Prostate gland (tissue), 2 donors: ENCODE measurements at regions not wholly inside any gene's neighbourhood (a gene's known extent, or its start where the extent isn't known, plus 50 kb on each side); places are given as distances from the start of the nearest gene placed in this dataset.

Source experiments
- POLR2A ChIP-seq: fragments of 450-650 bp; IDR thresholded peaks from one replicate; pipeline ENCODE4 v1.6.1; 2016; ENCODE audit warnings: antibody characterized with exemption, mild to moderate bottlenecking
- POLR2AphosphoS5 ChIP-seq: sonication (generic); formaldehyde crosslinking; IDR thresholded peaks from one replicate; pipeline ENCODE4 v1.6.1; 2017; ENCODE audit warnings: antibody characterized with exemption
- TF ChIP-seq, protein P1 (sequence below), 4 experiments: fragments of 200-600 bp in 2 of 4; fragments of 450-650 bp in 2 of 4; sonication (generic) in 2 of 4; IDR thresholded peaks; 1 replicate in 3 of 4; 2 replicates in 1 of 4; pipeline ENCODE4 v1.5.1; 2016 to 2019; ENCODE audit warnings: antibody characterized with exemption in 4 of 4, mild to moderate bottlenecking in 2 of 4, moderate library complexity in 2 of 4

DNA sequence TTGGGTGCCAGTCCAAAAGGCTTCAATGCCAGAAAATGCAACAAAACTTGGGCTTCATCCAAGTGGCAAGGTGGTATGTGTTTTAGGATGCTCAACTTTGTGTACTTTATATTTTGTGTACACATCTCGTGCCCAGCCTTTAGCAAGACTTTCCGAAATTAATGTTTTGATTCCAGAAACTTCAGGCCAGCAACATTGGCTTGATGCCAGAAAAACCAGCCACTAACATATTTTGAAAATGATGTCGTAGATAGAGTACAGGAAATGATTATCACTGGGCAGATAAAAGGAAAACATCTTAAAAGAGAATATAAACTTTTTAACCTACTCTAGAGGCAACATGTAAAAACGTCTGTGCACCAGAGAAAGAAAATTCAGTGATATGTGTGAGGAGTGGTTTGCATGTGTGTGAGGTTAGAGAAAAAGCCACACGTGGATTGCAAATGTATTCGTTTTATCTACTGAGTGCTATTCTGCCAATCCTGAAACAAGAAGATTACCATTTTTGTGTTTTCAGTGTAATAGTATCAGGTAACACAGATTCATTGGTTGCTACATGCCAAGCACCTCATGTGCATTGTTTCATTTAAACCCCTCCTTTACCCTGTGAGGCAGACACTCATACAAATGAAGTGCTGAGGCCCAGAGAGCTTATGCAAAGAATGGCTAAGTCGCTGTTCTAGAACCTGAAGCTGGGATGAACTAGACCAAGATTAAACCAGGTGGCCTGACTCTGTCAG, 264.8 kb downstream of the C1D start:
- TF ChIP-seq, protein P1, sequence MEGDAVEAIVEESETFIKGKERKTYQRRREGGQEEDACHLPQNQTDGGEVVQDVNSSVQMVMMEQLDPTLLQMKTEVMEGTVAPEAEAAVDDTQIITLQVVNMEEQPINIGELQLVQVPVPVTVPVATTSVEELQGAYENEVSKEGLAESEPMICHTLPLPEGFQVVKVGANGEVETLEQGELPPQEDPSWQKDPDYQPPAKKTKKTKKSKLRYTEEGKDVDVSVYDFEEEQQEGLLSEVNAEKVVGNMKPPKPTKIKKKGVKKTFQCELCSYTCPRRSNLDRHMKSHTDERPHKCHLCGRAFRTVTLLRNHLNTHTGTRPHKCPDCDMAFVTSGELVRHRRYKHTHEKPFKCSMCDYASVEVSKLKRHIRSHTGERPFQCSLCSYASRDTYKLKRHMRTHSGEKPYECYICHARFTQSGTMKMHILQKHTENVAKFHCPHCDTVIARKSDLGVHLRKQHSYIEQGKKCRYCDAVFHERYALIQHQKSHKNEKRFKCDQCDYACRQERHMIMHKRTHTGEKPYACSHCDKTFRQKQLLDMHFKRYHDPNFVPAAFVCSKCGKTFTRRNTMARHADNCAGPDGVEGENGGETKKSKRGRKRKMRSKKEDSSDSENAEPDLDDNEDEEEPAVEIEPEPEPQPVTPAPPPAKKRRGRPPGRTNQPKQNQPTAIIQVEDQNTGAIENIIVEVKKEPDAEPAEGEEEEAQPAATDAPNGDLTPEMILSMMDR (IDR thresholded peaks at IDR 0.05), result no peak
- TF ChIP-seq POLR2A, result no peak
- no peak for TF ChIP-seq POLR2AphosphoS5
